Gastrocnemius medialis (tissue), 4 donors: ENCODE measurements at regions not wholly inside any gene's neighbourhood (a gene's known extent, or its start where the extent isn't known, plus 50 kb on each side); places are given as distances from the start of the nearest gene placed in this dataset.
"Not testable (repeated sequence)": the region's sequence is repeated elsewhere in the genome, so short reads cannot be mapped to it uniquely, and the experiment has no call there.

Experiments used
- POLR2A ChIP-seq, 2 donors: fragments of 450-650 bp; IDR thresholded peaks; one replicate each; pipeline ENCODE4 v1.6.1; 2017; ENCODE audit warnings: antibody characterized with exemption in 2 of 2, mild to moderate bottlenecking in 2 of 2, moderate library complexity in 2 of 2
- TF ChIP-seq, protein P1 (sequence below), 5 experiments: fragments of 450-650 bp in 3 of 5; fragments of 200-600 bp in 2 of 5; sonication (generic) in 2 of 5; IDR thresholded peaks in 4 of 5; conservative IDR thresholded peaks in 1 of 5; 1 replicate in 4 of 5; 2 replicates in 1 of 5; pipeline ENCODE4 v1.5.1; 2016 to 2019; ENCODE audit warnings: antibody characterized with exemption in 5 of 5, mild to moderate bottlenecking in 3 of 5, moderate library complexity in 3 of 5

DNA sequence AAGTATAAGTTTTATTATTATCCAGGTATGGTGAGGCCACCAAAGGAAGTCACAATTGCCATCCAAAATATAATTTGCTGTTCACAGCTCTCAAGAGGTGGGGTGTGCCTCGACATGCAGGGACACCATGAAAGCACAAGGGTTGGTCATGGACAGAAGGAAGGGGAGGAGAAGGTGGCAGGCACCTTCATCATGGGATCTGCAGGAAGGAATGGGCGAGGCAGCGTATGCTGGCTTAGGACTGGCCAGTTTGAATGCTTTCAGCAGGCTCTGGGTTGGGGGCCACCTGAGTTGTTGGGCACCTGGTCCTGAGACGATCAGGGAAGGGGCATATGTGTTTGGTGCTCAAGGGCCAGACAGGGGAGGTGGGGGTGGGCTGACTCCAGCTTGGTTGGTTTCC, 777.2 kb upstream of the TPTE start:
- TF ChIP-seq, protein P1, sequence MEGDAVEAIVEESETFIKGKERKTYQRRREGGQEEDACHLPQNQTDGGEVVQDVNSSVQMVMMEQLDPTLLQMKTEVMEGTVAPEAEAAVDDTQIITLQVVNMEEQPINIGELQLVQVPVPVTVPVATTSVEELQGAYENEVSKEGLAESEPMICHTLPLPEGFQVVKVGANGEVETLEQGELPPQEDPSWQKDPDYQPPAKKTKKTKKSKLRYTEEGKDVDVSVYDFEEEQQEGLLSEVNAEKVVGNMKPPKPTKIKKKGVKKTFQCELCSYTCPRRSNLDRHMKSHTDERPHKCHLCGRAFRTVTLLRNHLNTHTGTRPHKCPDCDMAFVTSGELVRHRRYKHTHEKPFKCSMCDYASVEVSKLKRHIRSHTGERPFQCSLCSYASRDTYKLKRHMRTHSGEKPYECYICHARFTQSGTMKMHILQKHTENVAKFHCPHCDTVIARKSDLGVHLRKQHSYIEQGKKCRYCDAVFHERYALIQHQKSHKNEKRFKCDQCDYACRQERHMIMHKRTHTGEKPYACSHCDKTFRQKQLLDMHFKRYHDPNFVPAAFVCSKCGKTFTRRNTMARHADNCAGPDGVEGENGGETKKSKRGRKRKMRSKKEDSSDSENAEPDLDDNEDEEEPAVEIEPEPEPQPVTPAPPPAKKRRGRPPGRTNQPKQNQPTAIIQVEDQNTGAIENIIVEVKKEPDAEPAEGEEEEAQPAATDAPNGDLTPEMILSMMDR (IDR thresholded peaks at IDR 0.05 in 4 of 5, conservative IDR thresholded peaks at IDR 0.05 in 1 of 5), result not testable (repeated sequence)
- TF ChIP-seq POLR2A (IDR thresholded peaks at IDR 0.05), result not testable (repeated sequence)
